H1 (cell line): ENCODE measurements at regions not wholly inside any gene's neighbourhood (a gene's known extent, or its start where the extent isn't known, plus 50 kb on each side); places are given as distances from the start of the nearest gene placed in this dataset.

Experiments used
- JUN ChIP-seq: IDR thresholded peaks from 2 replicates; pipeline ENCODE4 v1.6.1; 2011; ENCODE audit warnings: low read depth, mild to moderate bottlenecking, improper control_type of control experiment, low read length
- JUND ChIP-seq: IDR thresholded peaks from 2 replicates; pipeline ENCODE4 v1.6.1; 2011; ENCODE audit warnings: mild to moderate bottlenecking, improper control_type of control experiment, low read length
- PHF8 ChIP-seq: fragments of 200-600 bp; sonication (generic); conservative IDR thresholded peaks from 2 replicates; pipeline ENCODE4 v1.7.1; 2012; ENCODE audit warnings: low read depth, mild to moderate bottlenecking, inconsistent platforms, low read length, moderate library complexity
- RNF2 ChIP-seq: fragments of 200-900, 300-1000 bp; sonication (generic); IDR thresholded peaks from 2 replicates; pipeline ENCODE4 v1.7.1; 2016; ENCODE audit warnings: borderline replicate concordance, low read depth, mild to moderate bottlenecking, antibody characterized with exemption, low read length; ENCODE audit not compliant: poor library complexity, severe bottlenecking; ENCODE audit errors: missing control alignments
- SP4 ChIP-seq: IDR thresholded peaks from 2 replicates; pipeline ENCODE4 v1.6.1; 2012; ENCODE audit warnings: low read length, inconsistent platforms

- TF ChIP-seq RNF2: no peak
- TF ChIP-seq JUND: no peak
- TF ChIP-seq SP4: no peak
- TF ChIP-seq PHF8: no peak
- no peak for TF ChIP-seq JUN
Measured at GRCh38 chr16:54690710-54691109, 240.0 kb upstream of the IRX5 start (continued).
